Common myeloid progenitor, CD34-positive (primary cell): ENCODE measurements at regions not wholly inside any gene's neighbourhood (a gene's known extent, or its start where the extent isn't known, plus 50 kb on each side); places are given as distances from the start of the nearest gene placed in this dataset.

Source experiments
- CTCF ChIA-PET: fragments of 350-600 bp; sonication (Branson Sonifier 250); formaldehyde crosslinking; loops from one replicate; lab custom pipeline; 2021; ENCODE audit warnings: antibody characterized with exemption; lab: Charles Lee
- POLR2A ChIA-PET: fragments of 350-600 bp; sonication (Branson Sonifier 250); formaldehyde crosslinking; loops from one replicate; lab custom pipeline; 2021; ENCODE audit warnings: antibody characterized with exemption; lab: Charles Lee
- DNase-seq, 3 donors: peaks; one replicate each; pipeline versions ENCODE4 v3.0.0 to v3.0.0-alpha.2; 2013
- H3K27ac ChIP-seq, 2 experiments: 1 replicate in 1 of 2; 2 replicates in 1 of 2; pipeline ENCODE4 v1.7.0; 2013; ENCODE audit warnings: inconsistent platforms in 2 of 2, low read length in 2 of 2, mild to moderate bottlenecking in 2 of 2, low read depth in 1 of 2, moderate library complexity in 1 of 2; ENCODE audit not compliant: severe bottlenecking in 2 of 2, insufficient read depth in 1 of 2, poor library complexity in 1 of 2
- H3K27me3 ChIP-seq, 5 experiments: replicated peaks in 2 of 5; 1 replicate in 3 of 5; 2 replicates in 2 of 5; pipeline versions ENCODE4 v1.6.1 to v1.7.0; 2013; ENCODE audit warnings: low read length in 4 of 5, mild to moderate bottlenecking in 2 of 5, moderate library complexity in 2 of 5, inconsistent platforms in 1 of 5; ENCODE audit not compliant: insufficient read depth in 5 of 5, control insufficient read depth in 4 of 5
- H3K36me3 ChIP-seq, 4 experiments: 1 replicate in 2 of 4; 2 replicates in 2 of 4; pipeline versions ENCODE4 v1.6.1 to v1.7.0; 2013; ENCODE audit warnings: low read length in 3 of 4, control low read depth in 1 of 4, mild to moderate bottlenecking in 1 of 4; ENCODE audit not compliant: control insufficient read depth in 4 of 4, insufficient read depth in 4 of 4
- H3K4me1 ChIP-seq, 4 experiments: 1 replicate in 3 of 4; 2 replicates in 1 of 4; pipeline versions ENCODE4 v1.6.1 to v1.7.1; 2013; ENCODE audit warnings: low read length in 3 of 4, mild to moderate bottlenecking in 3 of 4, control low read depth in 1 of 4, inconsistent platforms in 1 of 4, moderate library complexity in 1 of 4; ENCODE audit not compliant: control insufficient read depth in 4 of 4, insufficient read depth in 4 of 4; ENCODE audit errors: control extremely low read depth in 1 of 4
- H3K4me3 ChIP-seq, 7 experiments: 1 replicate in 4 of 7; 2 replicates in 3 of 7; pipeline versions ENCODE4 v1.5.1 to v1.7.0; 2013; ENCODE audit warnings: mild to moderate bottlenecking in 7 of 7, low read length in 6 of 7, moderate library complexity in 6 of 7, inconsistent platforms in 2 of 7, low read depth in 2 of 7, control low read depth in 1 of 7; ENCODE audit not compliant: insufficient read depth in 4 of 7, control insufficient read depth in 1 of 7; ENCODE audit errors: extremely low read depth in 1 of 7
- H3K9me3 ChIP-seq, 5 experiments: 1 replicate in 4 of 5; 2 replicates in 1 of 5; pipeline versions ENCODE4 v1.6.1 to v1.7.1; 2013; ENCODE audit warnings: low read length in 4 of 5, mild to moderate bottlenecking in 2 of 5, inconsistent platforms in 1 of 5, low read depth in 1 of 5, moderate library complexity in 1 of 5; ENCODE audit not compliant: control insufficient read depth in 4 of 5, insufficient read depth in 2 of 5; ENCODE audit errors: control extremely low read depth in 1 of 5
- WGBS: methylation state at CpG from one replicate; pipeline ENCODE4 v1.1.5; 2013; ENCODE audit not compliant: insufficient coverage; 5-methylcytosine and 5-hydroxymethylcytosine counted together

DNA sequence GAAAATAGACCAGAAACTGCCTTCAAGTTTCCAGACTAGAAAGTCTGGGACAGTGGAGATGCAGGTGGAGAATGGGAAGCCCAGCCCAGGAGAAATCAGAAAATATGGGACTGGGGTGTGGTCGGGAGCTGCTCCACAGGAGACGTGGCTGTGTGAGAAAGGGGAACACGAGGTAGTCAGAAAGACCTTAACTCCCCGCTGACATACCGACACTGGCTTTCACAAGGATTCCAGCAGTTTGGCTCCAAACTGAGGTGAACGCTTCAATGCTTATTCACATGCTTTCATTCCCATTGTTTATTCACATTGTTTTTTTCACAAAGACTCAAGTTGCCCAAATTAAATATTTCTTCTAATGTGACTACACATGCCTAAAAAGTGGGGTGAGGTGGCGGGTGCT, 111.5 kb upstream of the SLCO3A1 start:
- Histone ChIP-seq H3K36me3 (no peaks in the 10 kb centered on the region), H3K27me3 (no peaks in the 10 kb centered on the region), H3K4me1 (peaks cover 0 to 7% (median 0%) of the 10 kb centered on the region in 4 experiments), H3K4me3 (no peak overlapping the region), H3K27ac (no peak overlapping the region), H3K9me3 (no peaks in the 10 kb centered on the region)
- 96% methylated on average over 5 of the region's 7 CpGs for WGBS
- CTCF ChIA-PET: no interaction called here
- POLR2A ChIA-PET: no interaction called here
- no peak for DNase-seq

DNA sequence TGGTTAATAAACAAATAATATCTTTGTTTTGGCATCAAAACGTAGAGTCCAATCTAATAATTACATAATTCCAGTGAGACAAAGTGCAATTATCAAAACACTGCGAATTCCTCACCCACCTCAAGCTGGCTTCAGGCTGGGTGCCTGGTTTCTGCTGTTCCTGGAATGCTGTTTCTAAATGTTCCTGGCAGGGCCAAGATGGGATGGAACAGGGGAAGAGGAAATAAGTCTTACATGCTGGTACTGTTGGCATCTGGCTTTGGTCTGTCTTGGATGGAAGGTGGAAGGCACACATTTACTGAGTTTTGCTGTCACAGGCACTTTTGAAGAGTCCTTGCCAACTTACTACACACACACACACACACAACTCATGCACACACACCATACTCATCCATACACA, 101.9 kb upstream of the SLCO3A1 start:
- H3K9me3 ChIP-seq: peaks cover 0 to 3% (median 0%) of the 10 kb centered on the region in 5 experiments
- H3K27me3 ChIP-seq: peaks cover 0 to 2% (median 0%) of the 10 kb centered on the region in 5 experiments
- 100% methylated on average over 1 of the region's 2 CpGs for WGBS
- ChIA-PET CTCF (interaction anchor here (1.4 kb wide), 1 partner anchor 45 kb away, joined by 4 read pairs; no protein-coding TSS in a partner anchor), POLR2A (no interaction called here)
- H3K4me1 ChIP-seq: no peaks in the 10 kb centered on the region
- no peak overlapping the region for H3K4me3 ChIP-seq
- no peaks in the 10 kb centered on the region for H3K36me3 ChIP-seq
- H3K27ac ChIP-seq: no peak overlapping the region
- DNase-seq: no peak

GRCh38 chr15:91752081-91752785, 101.3 kb upstream of the SLCO3A1 start:
- 80% methylated on average over 5 of the region's 8 CpGs for WGBS
- H3K9me3 ChIP-seq: peaks cover 0 to 3% (median 0%) of the 10 kb centered on the region in 5 experiments
- ChIA-PET CTCF (interaction anchor here (1.4 kb wide), 1 partner anchor 46 kb away, joined by 4 read pairs; no protein-coding TSS in a partner anchor), POLR2A (no interaction called here)
- peak in 2 of 3 donors; percentile 23 to 50 for DNase-seq
- no peak overlapping the region for H3K4me3 ChIP-seq
- peaks cover 0 to 2% (median 0%) of the 10 kb centered on the region in 5 experiments for H3K27me3 ChIP-seq
- H3K27ac ChIP-seq: no peak overlapping the region
- no peaks in the 10 kb centered on the region for H3K4me1 ChIP-seq
- no peaks in the 10 kb centered on the region for H3K36me3 ChIP-seq

- WGBS: 92% methylated on average over 2 of the region's 2 CpGs
- CTCF ChIA-PET: no interaction called here
- no peak for DNase-seq
- Histone ChIP-seq H3K4me3 (no peak overlapping the region), H3K27ac (no peak overlapping the region), H3K4me1 (no peaks in the 10 kb centered on the region), H3K36me3 (no peaks in the 10 kb centered on the region), H3K27me3 (no peaks in the 10 kb centered on the region), H3K9me3 (peaks cover 0 to 2% (median 0%) of the 10 kb centered on the region in 5 experiments)
- POLR2A ChIA-PET: no interaction called here
These were observed 93.9 kb upstream of the SLCO3A1 start for GRCh38 chr15:91759560-91759959.

DNA sequence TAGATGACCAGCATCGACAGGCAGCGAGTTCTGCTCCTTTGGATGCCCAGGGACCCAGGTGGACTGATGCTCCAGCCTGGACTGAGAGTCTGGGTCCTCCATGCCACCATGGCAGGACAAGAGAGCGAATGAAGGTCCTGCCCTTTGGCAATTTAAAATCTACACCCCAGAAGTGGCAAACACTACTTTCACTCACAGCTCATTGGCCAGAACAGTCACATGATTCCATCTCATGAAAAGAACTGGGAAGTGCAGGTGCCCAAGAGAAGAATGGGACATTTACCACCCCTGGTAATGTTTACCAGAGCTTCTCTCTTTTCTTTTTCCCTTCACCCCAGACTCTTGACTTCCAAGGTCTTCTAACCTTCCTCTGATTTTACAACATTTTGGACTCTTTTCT, 87.8 kb upstream of the SLCO3A1 start:
- 93% methylated on average over 2 of the region's 3 CpGs for WGBS
- POLR2A ChIA-PET: no interaction called here
- no peak for DNase-seq
- H3K27me3 ChIP-seq: peaks cover 0 to 1% (median 0%) of the 10 kb centered on the region in 5 experiments
- H3K4me3 ChIP-seq: no peak overlapping the region
- no peaks in the 10 kb centered on the region for H3K4me1 ChIP-seq
- H3K9me3 ChIP-seq: peaks cover 0 to 2% (median 0%) of the 10 kb centered on the region in 5 experiments
- no peaks in the 10 kb centered on the region for H3K36me3 ChIP-seq
- CTCF ChIA-PET: no interaction called here
- H3K27ac ChIP-seq: no peak overlapping the region

GRCh38 chr15:91769476-91769875, 84.0 kb upstream of the SLCO3A1 start:
- Histone ChIP-seq H3K4me1 (no peaks in the 10 kb centered on the region), H3K4me3 (no peak overlapping the region), H3K27ac (no peak overlapping the region), H3K9me3 (no peaks in the 10 kb centered on the region), H3K27me3 (peaks cover 0 to 1% (median 0%) of the 10 kb centered on the region in 5 experiments), H3K36me3 (no peaks in the 10 kb centered on the region)
- ChIA-PET POLR2A (no interaction called here), CTCF (interaction anchor here (0.6 kb wide), 1 partner anchor 80 kb away, joined by 3 read pairs; no protein-coding TSS in a partner anchor)
- WGBS: 100% methylated on average over 1 of the region's 3 CpGs
- no peak for DNase-seq

DNA sequence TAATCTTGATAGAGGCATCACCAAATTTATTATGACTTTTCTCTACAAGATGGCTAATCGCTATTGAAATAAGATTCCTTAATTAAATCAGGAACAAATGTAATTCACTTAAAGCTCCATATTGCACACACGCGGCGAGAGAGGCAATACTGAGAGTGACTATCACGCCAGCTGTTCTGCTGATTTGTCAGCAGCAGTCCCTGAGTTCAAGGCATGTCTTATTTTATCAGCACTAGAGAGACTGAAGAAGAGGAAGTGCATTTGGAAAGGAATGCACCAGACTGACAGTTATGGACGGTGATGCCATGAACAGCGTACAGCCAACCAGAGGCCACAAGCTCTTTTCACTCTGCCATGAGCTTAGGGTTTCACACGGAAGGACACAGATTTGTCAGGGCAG, 83.6 kb upstream of the SLCO3A1 start:
- WGBS: 70% methylated on average over 5 of the region's 8 CpGs
- DNase-seq: peak in 2 of 3 donors; percentile 35 to 38
- no peaks in the 10 kb centered on the region for H3K9me3 ChIP-seq
- CTCF ChIA-PET: no interaction called here
- POLR2A ChIA-PET: no interaction called here
- no peaks in the 10 kb centered on the region for H3K36me3 ChIP-seq
- no peak overlapping the region for H3K27ac ChIP-seq
- H3K4me1 ChIP-seq: no peaks in the 10 kb centered on the region
- H3K4me3 ChIP-seq: no peak overlapping the region
- peaks cover 0 to 1% (median 0%) of the 10 kb centered on the region in 5 experiments for H3K27me3 ChIP-seq
